Adrenal gland (tissue), 5 donors: ENCODE measurements at regions not wholly inside any gene's neighbourhood (a gene's known extent, or its start where the extent isn't known, plus 50 kb on each side); places are given as distances from the start of the nearest gene placed in this dataset.

Experiments
- CTCF ChIP-seq, 6 experiments: fragments of 450-650 bp in 4 of 6; fragments of 200-600 bp in 2 of 6; sonication (generic) in 1 of 6; IDR thresholded peaks; 1 replicate in 5 of 6; 2 replicates in 1 of 6; pipeline versions ENCODE4 v1.5.1 to v1.8.0; 2016 to 2021; ENCODE audit warnings: antibody characterized with exemption in 6 of 6, mild to moderate bottlenecking in 2 of 6, moderate library complexity in 1 of 6
- POLR2A ChIP-seq, 2 donors: fragments of 450-650 bp; IDR thresholded peaks; one replicate each; pipeline ENCODE4 v1.6.1; 2017; ENCODE audit warnings: antibody characterized with exemption in 2 of 2, mild to moderate bottlenecking in 2 of 2, moderate library complexity in 1 of 2
- donor health status: DM: no; HTN: no; CAD: no.

DNA sequence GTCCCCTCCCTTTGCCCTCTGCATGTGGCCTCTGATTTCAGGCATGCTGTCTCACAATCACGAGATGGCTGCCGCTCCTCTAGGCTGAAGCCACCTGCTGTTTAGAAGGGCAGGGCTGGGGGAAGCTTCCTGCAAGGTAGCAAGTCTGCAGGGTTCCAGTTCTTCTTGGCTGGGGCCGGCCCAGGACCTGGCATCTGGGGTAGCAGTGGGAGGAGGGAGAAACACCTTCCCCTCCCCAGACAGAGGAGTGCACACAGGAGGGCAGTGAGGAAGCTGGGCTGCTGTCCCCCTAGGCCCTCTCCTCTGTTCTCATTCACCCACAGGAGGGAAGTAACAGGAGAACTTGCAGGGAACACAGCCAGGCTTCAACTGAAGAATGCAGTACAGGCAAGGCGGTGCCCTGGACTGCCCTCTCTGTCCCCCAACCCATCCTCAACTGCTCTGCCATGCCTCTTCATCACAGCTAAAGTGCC is 345.9 kb upstream of the HS6ST1 start:
- no peak for TF ChIP-seq POLR2A (IDR thresholded peaks at IDR 0.05)
- TF ChIP-seq CTCF (IDR thresholded peaks at IDR 0.05): no peak
